ENCODE measurements at regions not wholly inside any gene's neighbourhood (a gene's known extent, or its start where the extent isn't known, plus 50 kb on each side); places are given as distances from the start of the nearest gene placed in this dataset.

DNA sequence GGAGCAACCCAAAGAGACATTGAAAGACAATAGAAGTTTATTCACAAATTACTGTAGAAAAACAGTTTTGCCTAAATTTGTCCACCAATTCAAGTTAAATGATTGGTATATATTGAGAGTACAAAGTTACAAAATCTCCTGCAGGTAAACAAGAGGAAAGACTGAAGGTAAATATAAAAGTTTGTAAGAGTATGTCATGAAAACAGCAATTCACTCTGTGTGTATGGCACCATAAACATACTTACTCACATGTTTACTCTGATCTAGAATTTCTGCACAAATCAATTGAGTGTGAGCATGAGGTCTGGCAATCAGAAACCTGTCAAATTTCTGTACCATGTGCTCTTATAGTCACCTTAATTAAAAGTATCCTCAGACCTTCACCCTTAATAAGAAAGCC is 800.9 kb upstream of the MBL2 start:
- TF ChIP-seq, protein P1, sequence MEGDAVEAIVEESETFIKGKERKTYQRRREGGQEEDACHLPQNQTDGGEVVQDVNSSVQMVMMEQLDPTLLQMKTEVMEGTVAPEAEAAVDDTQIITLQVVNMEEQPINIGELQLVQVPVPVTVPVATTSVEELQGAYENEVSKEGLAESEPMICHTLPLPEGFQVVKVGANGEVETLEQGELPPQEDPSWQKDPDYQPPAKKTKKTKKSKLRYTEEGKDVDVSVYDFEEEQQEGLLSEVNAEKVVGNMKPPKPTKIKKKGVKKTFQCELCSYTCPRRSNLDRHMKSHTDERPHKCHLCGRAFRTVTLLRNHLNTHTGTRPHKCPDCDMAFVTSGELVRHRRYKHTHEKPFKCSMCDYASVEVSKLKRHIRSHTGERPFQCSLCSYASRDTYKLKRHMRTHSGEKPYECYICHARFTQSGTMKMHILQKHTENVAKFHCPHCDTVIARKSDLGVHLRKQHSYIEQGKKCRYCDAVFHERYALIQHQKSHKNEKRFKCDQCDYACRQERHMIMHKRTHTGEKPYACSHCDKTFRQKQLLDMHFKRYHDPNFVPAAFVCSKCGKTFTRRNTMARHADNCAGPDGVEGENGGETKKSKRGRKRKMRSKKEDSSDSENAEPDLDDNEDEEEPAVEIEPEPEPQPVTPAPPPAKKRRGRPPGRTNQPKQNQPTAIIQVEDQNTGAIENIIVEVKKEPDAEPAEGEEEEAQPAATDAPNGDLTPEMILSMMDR (conservative IDR thresholded peaks at IDR 0.05 in 1 of 2, IDR thresholded peaks at IDR 0.05 in 1 of 2; ENCODE audit: extremely low read depth in 1 of 2, insufficient read depth in 1 of 2, low read depth in 1 of 2, low read length in 2 of 2) = no peak
- TF ChIP-seq EZH2 (IDR thresholded peaks at IDR 0.05; ENCODE audit: borderline replicate concordance, low read length) = no peak
